HFFc6 (cell line): ENCODE measurements at regions not wholly inside any gene's neighbourhood (a gene's known extent, or its start where the extent isn't known, plus 50 kb on each side); places are given as distances from the start of the nearest gene placed in this dataset.

ENCODE experiments used
- DNase-seq: peaks from one replicate; pipeline ENCODE4 v3.0.0-alpha.2; 2018
- H3K27ac Mint-ChIP-seq: 2 replicates; pipeline ENCODE4 v1.8.0; 2020; ENCODE audit warnings: mild to moderate bottlenecking, mixed read lengths
- H3K27me3 Mint-ChIP-seq: 2 replicates; pipeline ENCODE4 v1.8.0; 2021; ENCODE audit warnings: mild to moderate bottlenecking, moderate library complexity, mixed read lengths; ENCODE audit not compliant: insufficient read depth
- H3K36me3 Mint-ChIP-seq: 2 replicates; pipeline ENCODE4 v1.8.0; 2021; ENCODE audit warnings: low read depth, mixed read lengths
- H3K4me1 Mint-ChIP-seq: 2 replicates; pipeline ENCODE4 v1.8.0; 2020; ENCODE audit warnings: low read depth, mixed read lengths
- H3K4me3 Mint-ChIP-seq: 2 replicates; pipeline ENCODE4 v1.8.0; 2020; ENCODE audit warnings: mild to moderate bottlenecking, moderate library complexity, mixed read lengths
- H3K9me3 Mint-ChIP-seq: 2 replicates; pipeline ENCODE4 v1.8.0; 2020; ENCODE audit warnings: mild to moderate bottlenecking, mixed read lengths
- CTCF ChIP-seq: fragments of 200-600 bp; sonication (generic); IDR thresholded peaks from 2 replicates; pipeline ENCODE4 v1.5.0; 2021; ENCODE audit warnings: antibody characterized with exemption, mild to moderate bottlenecking

- TF ChIP-seq CTCF: no peak
- no peaks in the 10 kb centered on the region for H3K4me1 Mint-ChIP-seq
- H3K27me3 Mint-ChIP-seq: no peaks in the 10 kb centered on the region
- no peaks in the 10 kb centered on the region for H3K36me3 Mint-ChIP-seq
- DNase-seq: no peak
- H3K4me3 Mint-ChIP-seq: no peak overlapping the region
- no peak overlapping the region for H3K27ac Mint-ChIP-seq
- peaks cover 7% of the 10 kb centered on the region; the same call in 1 of the 2 replicates for H3K9me3 Mint-ChIP-seq
Measured at GRCh38 chrX:139091878-139092277, 380.4 kb upstream of the FGF13 start.

GRCh38 chrX:139091066-139091465 lies 379.5 kb upstream of the FGF13 start:
- DNase-seq: no peak
- Mint-ChIP-seq H3K9me3 (peaks cover 7% of the 10 kb centered on the region; the same call in 1 of the 2 replicates), H3K27me3 (no peaks in the 10 kb centered on the region)

GRCh38 chrX:139086246-139086645 lies 374.7 kb upstream of the FGF13 start:
- Mint-ChIP-seq H3K9me3 (no peaks in the 10 kb centered on the region), H3K27ac (no peak overlapping the region), H3K4me3 (no peak overlapping the region), H3K27me3 (no peaks in the 10 kb centered on the region), H3K36me3 (no peaks in the 10 kb centered on the region), H3K4me1 (no peaks in the 10 kb centered on the region)
- no peak for TF ChIP-seq CTCF
- no peak for DNase-seq

More at GRCh38 chrX:139091066-139091465, 379.5 kb upstream of the FGF13 start:
- no peaks in the 10 kb centered on the region for H3K36me3 Mint-ChIP-seq
- TF ChIP-seq CTCF: no peak
- no peak overlapping the region for H3K27ac Mint-ChIP-seq
- no peaks in the 10 kb centered on the region for H3K4me1 Mint-ChIP-seq
- H3K4me3 Mint-ChIP-seq: no peak overlapping the region

GRCh38 chrX:139085404-139085803 lies 373.9 kb upstream of the FGF13 start:
- TF ChIP-seq CTCF: no peak
- no peak for DNase-seq
- H3K27me3 Mint-ChIP-seq: no peaks in the 10 kb centered on the region
- no peaks in the 10 kb centered on the region for H3K4me1 Mint-ChIP-seq
- no peaks in the 10 kb centered on the region for H3K9me3 Mint-ChIP-seq
- H3K36me3 Mint-ChIP-seq: no peaks in the 10 kb centered on the region
- no peak overlapping the region for H3K27ac Mint-ChIP-seq
- no peak overlapping the region for H3K4me3 Mint-ChIP-seq

- Mint-ChIP-seq H3K36me3 (no peaks in the 10 kb centered on the region), H3K27ac (no peak overlapping the region), H3K27me3 (no peaks in the 10 kb centered on the region), H3K9me3 (no peaks in the 10 kb centered on the region), H3K4me3 (no peak overlapping the region), H3K4me1 (no peaks in the 10 kb centered on the region)
- no peak for DNase-seq
- no peak for TF ChIP-seq CTCF
Measured at GRCh38 chrX:139083191-139083590, 371.7 kb upstream of the FGF13 start.

GRCh38 chrX:139081965-139082364 lies 370.4 kb upstream of the FGF13 start:
- Mint-ChIP-seq H3K9me3 (no peaks in the 10 kb centered on the region), H3K4me1 (no peaks in the 10 kb centered on the region), H3K27ac (no peak overlapping the region), H3K27me3 (no peaks in the 10 kb centered on the region), H3K36me3 (no peaks in the 10 kb centered on the region), H3K4me3 (no peak overlapping the region)
- no peak for TF ChIP-seq CTCF
- no peak for DNase-seq
